ENCODE measurements at regions not wholly inside any gene's neighbourhood (a gene's known extent, or its start where the extent isn't known, plus 50 kb on each side); places are given as distances from the start of the nearest gene placed in this dataset.
A peak's percentile ranks its signal among the peaks of the same experiment; 100 is the strongest.

DNA sequence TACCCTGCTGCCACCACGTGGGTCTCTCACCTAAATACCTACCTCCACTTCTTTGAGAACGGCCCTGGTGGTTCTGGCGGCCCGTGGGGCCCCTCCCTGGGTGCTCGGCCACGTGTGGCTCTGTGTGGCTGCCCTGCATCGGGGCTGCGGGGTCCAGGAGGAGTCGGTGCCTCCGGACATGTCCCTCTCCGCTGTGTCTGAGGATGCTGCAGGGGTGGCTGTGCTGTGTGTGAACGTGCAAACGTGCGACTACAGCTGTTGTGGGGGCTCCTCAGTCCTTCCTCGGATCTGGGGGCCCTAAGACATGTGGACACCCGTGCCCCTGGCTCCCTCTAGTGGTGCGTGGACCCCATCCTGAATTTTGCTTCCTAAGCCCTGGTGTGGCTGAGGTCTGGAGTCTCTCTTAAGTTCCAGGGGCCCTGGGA, 691.8 kb downstream of the QKI start (continued):
- TF ChIP-seq RBM17 (IDR thresholded peaks at IDR 0.05; ENCODE audit: borderline replicate concordance, low read depth, low read length) (no peak), IRF2 (CRISPR knock-in tag; IDR thresholded peaks at IDR 0.05) (0 out of 2 replicates have a peak, but pooled peaks have one; percentile 46), RNF2 (IDR thresholded peaks at IDR 0.05) (0 out of 2 replicates have a peak, but pooled peaks have one; percentile 16), KLF6 (CRISPR knock-in tag; IDR thresholded peaks at IDR 0.05; ENCODE audit: borderline replicate concordance) (no peak), ZNF696 (CRISPR knock-in tag; conservative IDR thresholded peaks at IDR 0.05) (no peak), ZNF431 (CRISPR knock-in tag; IDR thresholded peaks at IDR 0.05) (0 out of 2 replicates have a peak, but pooled peaks have one; percentile 61), CBX1 (IDR thresholded peaks at IDR 0.05; ENCODE audit: low read depth) (no peak), ZNF668 (CRISPR knock-in tag; IDR thresholded peaks at IDR 0.05) (peak; percentile 76; the same call in 1 of the 2 replicates), NFXL1 (CRISPR knock-in tag; IDR thresholded peaks at IDR 0.05) (no peak), ZNF124 (CRISPR knock-in tag; IDR thresholded peaks at IDR 0.05) (peak; percentile 57; the same call in 1 of the 2 replicates), NFYB (IDR thresholded peaks at IDR 0.05; ENCODE audit: extremely low read depth, insufficient read length) (no peak), LARP7 (IDR thresholded peaks at IDR 0.05) (no peak)
- TF ChIP-seq, protein P1, sequence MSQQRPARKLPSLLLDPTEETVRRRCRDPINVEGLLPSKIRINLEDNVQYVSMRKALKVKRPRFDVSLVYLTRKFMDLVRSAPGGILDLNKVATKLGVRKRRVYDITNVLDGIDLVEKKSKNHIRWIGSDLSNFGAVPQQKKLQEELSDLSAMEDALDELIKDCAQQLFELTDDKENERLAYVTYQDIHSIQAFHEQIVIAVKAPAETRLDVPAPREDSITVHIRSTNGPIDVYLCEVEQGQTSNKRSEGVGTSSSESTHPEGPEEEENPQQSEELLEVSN (IDR thresholded peaks at IDR 0.05; ENCODE audit: borderline replicate concordance in 1 of 2, extremely low read depth in 1 of 2, insufficient read depth in 1 of 2, insufficient read length in 1 of 2, low read depth in 1 of 2, low read length in 1 of 2, poor library complexity in 1 of 2, severe bottlenecking in 1 of 2), result peak in 1 of 2 experiments; percentile 10
- TF ChIP-seq, protein P2, sequence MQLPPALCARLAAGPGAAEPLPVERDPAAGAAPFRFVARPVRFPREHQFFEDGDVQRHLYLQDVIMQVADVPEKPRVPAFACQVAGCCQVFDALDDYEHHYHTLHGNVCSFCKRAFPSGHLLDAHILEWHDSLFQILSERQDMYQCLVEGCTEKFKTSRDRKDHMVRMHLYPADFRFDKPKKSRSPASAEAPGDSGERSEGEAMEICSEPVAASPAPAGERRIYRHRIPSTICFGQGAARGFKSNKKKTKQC (CRISPR knock-in tag; IDR thresholded peaks at IDR 0.05), result peak; percentile 90; the same call in 1 of the 2 replicates
- TF ChIP-seq, protein P3, sequence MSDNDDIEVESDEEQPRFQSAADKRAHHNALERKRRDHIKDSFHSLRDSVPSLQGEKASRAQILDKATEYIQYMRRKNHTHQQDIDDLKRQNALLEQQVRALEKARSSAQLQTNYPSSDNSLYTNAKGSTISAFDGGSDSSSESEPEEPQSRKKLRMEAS (CRISPR knock-in tag; IDR thresholded peaks at IDR 0.05), result peak; percentile 73; the same call in 1 of the 2 replicates
- TF ChIP-seq, protein P4, sequence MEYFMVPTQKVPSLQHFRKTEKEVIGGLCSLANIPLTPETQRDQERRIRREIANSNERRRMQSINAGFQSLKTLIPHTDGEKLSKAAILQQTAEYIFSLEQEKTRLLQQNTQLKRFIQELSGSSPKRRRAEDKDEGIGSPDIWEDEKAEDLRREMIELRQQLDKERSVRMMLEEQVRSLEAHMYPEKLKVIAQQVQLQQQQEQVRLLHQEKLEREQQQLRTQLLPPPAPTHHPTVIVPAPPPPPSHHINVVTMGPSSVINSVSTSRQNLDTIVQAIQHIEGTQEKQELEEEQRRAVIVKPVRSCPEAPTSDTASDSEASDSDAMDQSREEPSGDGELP (CRISPR knock-in tag; IDR thresholded peaks at IDR 0.05; ENCODE audit: borderline replicate concordance), result peak; percentile 56
- TF ChIP-seq, protein P5, sequence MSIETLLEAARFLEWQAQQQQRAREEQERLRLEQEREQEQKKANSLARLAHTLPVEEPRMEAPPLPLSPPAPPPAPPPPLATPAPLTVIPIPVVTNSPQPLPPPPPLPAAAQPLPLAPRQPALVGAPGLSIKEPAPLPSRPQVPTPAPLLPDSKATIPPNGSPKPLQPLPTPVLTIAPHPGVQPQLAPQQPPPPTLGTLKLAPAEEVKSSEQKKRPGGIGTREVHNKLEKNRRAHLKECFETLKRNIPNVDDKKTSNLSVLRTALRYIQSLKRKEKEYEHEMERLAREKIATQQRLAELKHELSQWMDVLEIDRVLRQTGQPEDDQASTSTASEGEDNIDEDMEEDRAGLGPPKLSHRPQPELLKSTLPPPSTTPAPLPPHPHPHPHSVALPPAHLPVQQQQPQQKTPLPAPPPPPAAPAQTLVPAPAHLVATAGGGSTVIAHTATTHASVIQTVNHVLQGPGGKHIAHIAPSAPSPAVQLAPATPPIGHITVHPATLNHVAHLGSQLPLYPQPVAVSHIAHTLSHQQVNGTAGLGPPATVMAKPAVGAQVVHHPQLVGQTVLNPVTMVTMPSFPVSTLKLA (conservative IDR thresholded peaks at IDR 0.05), result 0 out of 4 replicates have a peak, but pooled peaks of 1 of the 2 experiments have one; percentile 26
- TF ChIP-seq, protein P6, sequence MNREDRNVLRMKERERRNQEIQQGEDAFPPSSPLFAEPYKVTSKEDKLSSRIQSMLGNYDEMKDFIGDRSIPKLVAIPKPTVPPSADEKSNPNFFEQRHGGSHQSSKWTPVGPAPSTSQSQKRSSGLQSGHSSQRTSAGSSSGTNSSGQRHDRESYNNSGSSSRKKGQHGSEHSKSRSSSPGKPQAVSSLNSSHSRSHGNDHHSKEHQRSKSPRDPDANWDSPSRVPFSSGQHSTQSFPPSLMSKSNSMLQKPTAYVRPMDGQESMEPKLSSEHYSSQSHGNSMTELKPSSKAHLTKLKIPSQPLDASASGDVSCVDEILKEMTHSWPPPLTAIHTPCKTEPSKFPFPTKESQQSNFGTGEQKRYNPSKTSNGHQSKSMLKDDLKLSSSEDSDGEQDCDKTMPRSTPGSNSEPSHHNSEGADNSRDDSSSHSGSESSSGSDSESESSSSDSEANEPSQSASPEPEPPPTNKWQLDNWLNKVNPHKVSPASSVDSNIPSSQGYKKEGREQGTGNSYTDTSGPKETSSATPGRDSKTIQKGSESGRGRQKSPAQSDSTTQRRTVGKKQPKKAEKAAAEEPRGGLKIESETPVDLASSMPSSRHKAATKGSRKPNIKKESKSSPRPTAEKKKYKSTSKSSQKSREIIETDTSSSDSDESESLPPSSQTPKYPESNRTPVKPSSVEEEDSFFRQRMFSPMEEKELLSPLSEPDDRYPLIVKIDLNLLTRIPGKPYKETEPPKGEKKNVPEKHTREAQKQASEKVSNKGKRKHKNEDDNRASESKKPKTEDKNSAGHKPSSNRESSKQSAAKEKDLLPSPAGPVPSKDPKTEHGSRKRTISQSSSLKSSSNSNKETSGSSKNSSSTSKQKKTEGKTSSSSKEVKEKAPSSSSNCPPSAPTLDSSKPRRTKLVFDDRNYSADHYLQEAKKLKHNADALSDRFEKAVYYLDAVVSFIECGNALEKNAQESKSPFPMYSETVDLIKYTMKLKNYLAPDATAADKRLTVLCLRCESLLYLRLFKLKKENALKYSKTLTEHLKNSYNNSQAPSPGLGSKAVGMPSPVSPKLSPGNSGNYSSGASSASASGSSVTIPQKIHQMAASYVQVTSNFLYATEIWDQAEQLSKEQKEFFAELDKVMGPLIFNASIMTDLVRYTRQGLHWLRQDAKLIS (CRISPR knock-in tag; IDR thresholded peaks at IDR 0.05), result no peak

Measured in K562 (cell line).